ENCODE measurements at regions not wholly inside any gene's neighbourhood (a gene's known extent, or its start where the extent isn't known, plus 50 kb on each side); places are given as distances from the start of the nearest gene placed in this dataset.
A peak's percentile ranks its signal among the peaks of the same experiment; 100 is the strongest.

- DNase-seq = no peak
These were observed 81.4 kb upstream of the DUSP22 start for GRCh38 chr6:210778-211374.

DNA sequence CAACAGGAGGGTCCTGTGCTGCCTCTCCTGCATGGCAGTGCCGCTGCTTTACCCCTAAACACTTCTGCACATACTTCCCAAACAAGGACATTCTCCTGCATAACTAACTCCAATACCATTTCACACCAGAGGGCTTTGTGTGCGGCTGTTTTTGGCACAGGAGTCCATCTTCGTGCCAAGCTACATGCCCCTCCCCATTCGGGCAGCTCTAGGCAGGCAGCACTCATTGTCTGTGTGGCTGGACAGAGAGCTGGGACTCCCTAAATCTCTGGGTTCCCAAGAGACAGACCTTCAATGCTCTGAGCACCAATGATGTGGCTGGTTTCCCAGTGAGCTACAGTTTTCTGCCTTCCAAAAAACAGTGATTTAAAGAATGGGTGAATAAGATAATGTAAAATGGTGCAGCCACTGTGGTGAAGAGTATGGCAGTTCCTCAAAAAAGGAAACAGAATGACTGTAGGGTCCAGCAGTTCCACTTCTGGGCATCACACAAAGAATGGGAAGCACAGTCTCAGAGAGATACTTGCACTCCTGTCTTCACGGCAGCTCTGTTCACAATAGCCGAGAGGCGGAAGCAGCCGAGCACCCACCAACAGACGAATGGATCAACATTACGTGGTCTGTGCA is 80.3 kb upstream of the DUSP22 start:
- no peak for DNase-seq

GRCh38 chr6:213284-213683 is 79.0 kb upstream of the DUSP22 start:
- DNase-seq = no peak

- no peak for DNase-seq
These were observed 77.9 kb upstream of the DUSP22 start for GRCh38 chr6:214428-214827.

GRCh38 chr6:215335-216034 is 76.8 kb upstream of the DUSP22 start:
- DNase-seq = no peak

GRCh38 chr6:217048-217659 is 75.1 kb upstream of the DUSP22 start:
- no peak for DNase-seq

DNA sequence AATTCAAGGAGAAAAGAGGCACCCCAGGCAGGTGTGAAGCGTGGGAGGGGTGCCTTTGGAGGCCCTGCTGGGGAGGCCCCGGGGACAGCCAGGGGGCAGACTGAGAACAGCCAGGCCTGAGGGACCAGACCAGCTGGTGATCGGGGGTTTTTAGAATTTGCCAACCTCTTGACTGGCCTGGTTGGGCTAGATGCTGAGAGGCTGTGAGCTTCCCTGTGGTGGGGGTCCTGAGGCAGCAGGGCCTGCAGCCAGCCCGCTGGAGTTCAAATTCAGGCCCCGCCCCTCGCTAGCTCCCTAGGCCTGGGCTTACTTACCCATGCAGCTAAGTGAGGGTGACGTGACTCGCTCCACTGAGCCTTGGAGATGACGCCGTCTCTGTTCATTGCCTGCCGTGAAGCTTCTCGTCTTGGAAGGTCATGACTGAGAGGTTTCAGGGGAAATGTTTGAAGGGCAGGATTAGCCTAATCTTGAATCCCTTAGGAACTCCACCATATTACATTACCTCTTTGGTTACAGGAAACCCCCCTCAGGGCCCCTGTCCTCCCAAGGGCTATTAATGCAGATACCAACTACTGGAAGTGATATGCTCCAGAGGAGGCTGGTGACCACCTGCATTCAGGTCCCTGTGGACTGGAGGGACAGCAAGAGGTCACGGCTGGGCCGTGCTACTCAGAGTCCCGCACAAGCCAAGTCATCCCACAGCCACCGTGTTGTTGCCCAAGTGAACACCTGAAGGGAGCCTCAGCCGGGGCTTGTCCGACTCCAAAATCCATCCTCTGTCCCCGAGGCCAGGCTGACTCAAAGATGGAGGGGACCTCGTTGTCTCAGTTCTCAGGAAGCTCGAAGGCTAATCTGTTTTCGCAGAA is 73.9 kb upstream of the DUSP22 start:
- DNase-seq = peak; percentile 71

DNA sequence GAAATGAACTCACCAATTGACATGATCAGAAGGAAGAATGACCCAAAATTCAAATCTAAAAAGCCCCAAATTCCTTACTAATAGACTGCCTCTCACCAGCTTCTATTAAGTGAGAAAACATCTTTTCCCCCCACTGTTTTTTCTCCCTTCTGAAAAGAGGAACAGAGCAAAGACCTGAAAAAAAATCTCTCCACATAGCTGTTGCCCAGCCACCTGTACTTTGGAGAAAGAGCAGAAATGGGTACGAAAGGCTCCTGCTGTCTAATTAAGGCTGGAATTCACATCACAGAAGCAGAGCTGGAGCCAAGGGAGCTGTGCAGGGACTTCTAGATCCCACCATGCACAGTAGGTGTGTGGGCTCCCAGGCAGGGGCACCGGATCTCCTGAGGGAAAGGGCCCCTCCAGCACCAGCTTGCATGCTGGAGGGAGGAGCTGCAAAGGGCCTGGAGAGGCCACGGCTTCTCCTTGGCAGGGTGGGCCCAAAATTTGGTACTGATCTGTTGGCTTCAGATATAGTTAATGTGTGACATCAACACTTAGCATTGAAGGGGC is 73.2 kb upstream of the DUSP22 start:
- no peak for DNase-seq

GRCh38 chr6:219641-220198 is 72.6 kb upstream of the DUSP22 start:
- DNase-seq = no peak

GRCh38 chr6:220312-220711 is 72.0 kb upstream of the DUSP22 start:
- no peak for DNase-seq

GRCh38 chr6:220721-221475 is 71.4 kb upstream of the DUSP22 start:
- DNase-seq = no peak

- DNase-seq = no peak
These were observed 70.5 kb upstream of the DUSP22 start for GRCh38 chr6:221531-222349.

DNA sequence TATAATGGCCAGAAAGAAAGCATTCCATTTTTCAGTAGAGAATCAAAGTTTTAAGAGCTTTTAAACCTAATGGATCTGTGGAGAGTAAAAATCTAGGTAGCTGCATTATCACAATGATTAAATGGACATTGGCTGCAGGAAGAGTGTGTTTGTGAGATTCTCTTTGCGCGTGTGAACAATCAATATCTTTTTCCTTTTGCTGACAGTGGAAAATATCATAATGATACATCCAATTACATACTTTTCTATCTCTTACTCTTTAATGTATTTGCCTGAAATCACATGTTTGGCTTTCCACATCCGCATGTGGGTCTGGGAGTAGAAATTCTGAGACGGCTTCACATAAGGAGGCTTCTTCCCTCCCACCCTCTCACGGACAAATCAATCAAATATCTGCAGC is 69.8 kb upstream of the DUSP22 start:
- no peak for DNase-seq

DNA sequence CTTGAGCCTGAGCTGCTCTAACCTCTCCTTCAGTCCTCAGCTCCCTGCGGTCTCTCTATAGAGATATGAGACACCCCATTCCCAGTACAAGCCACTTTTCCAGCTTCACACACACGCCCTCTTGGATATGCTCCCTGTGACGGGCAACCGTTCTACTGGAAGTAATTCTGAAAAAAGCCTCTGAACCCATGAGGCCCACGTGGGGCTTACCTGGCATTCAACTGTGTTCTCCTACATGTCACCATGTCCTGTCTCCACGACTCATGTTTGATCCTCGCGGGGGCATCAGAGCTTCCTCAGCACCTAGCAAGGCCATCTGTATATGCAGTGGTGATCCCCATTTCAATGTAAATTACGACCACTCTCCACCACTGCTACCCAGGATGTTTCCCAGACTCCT is 69.2 kb upstream of the DUSP22 start:
- DNase-seq = peak; percentile 20

DNA sequence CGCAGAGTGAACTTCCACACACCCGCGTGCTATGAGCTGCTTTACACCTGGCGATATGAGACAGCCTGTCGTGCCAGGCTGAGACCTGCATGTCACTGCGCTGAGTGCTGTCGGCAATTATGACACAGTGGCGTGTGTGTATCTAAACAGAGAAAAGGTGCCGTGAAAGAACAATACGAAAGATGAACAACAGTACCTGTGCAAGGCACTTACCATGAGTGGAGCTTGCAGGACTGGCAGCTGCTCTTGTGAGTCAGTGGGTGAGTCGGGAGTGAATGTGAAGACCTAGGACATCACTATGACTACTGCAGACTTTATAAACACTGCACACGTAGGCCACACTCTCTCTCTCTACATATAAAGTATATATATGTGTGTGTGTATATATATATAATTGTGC is 68.5 kb upstream of the DUSP22 start:
- no peak for DNase-seq

DNA sequence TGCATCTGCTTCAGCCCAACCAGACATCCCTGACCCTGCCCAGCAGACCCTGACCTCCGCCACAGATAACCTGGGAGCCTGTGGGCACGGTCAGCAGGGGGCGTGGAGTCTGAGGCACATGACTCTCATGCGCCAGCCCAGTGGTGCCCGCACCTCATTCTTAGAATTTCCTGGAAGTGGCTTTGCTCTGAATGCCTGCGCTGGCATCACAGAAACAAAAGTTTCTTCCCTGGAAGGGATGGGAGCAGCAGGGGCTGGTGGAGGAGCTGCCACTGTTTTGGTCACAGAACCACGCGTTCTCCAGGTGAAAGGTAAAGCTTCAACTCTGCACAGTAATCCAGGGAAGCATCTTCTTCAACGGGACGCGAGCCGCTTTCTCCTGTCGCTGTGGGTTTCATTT is 67.9 kb upstream of the DUSP22 start:
- DNase-seq = no peak

DNA sequence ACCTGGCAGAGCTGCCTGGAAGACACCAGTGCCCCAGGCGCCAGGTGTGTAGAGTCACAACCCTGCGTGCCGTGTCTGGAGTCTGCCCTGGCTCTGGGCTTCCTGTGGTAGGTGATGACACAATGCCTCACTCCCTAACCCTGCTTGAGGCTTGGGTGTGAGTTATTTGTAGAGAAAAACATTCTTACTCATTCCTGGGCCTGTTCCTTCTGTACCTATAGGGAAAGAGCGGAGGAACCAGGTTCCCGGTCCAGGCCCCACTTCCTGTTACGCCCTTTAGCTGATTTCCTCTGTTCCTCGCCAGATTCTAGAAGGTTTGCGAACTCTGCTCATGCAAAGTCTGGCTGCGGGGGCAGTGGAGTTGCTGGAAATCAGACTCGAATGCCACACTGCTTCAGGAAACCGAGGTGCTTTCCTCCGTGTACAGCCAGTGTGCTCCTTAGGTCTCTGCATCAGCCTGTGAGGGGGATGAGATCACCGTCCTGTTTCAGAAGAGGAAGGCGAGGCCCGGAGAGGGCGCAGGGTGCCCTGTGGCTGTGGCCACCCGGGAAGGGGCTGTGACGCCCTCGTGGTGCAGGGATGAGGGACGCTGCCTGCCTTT is 67.1 kb upstream of the DUSP22 start:
- no peak for DNase-seq

DNA sequence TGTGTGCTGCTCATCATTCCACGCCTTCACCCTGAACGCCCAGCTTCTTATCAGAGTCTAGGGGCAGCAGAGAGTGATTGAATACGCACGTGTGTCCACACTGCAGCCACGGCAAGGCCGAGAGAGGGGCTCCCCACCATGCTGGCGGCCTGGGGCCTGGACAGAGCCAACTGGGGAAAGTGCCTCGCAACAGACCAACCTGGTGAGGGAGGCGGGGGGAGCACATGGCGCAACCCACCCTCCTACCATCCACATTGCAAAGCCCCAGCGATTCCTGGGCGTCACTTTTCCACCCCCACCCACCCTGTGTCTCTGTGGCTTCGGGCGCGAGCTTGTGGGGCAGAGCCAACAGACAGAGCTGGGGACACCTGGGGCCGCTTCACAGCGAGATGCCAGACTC is 66.4 kb upstream of the DUSP22 start:
- DNase-seq = no peak

- no peak for DNase-seq
These were observed 65.7 kb upstream of the DUSP22 start for GRCh38 chr6:226516-227073.

Data from eye (tissue), 1 donor.